ENCODE measurements at regions not wholly inside any gene's neighbourhood (a gene's known extent, or its start where the extent isn't known, plus 50 kb on each side); places are given as distances from the start of the nearest gene placed in this dataset.

DNA sequence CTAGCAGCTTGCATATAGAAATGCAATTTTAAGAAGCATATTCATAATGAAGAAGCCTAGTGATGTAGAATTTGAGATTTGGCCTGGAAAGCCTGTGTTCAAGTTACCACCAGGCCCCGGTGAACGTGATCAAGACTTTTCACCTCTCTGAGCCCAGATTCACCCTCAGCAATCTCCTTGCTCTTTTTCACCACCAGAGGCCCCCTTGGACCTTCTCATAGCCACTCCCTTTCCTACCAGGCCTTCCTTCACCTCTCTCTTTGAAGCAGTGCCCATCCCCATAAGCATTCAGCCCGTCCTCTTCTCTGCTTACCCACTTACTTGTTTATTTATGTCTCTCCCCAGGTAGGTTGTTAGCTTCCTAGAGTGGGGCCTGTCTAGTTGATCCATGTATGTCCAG is 1280.9 kb downstream of the AACS start:
- no peak for FAIRE-seq

DNA sequence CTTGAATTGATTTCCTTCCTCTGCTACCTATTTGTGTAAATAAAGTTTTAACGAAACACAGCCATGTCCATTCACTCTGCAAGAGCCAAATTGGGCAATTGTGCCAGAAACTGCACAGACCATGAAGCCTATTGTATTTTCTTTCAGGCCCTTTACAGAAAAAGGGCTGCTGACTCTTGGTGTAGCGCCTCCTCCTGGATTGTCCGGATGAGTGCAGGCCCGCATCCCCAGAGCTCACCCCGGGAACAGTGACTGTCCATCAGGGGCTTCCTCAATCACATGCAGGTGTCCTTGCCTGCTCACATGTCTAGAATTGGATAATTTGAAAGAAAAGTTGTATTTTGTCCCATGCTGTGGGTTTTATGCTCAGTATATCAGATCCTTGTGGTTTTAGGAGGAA is 1282.2 kb downstream of the AACS start:
- FAIRE-seq = no peak

DNA sequence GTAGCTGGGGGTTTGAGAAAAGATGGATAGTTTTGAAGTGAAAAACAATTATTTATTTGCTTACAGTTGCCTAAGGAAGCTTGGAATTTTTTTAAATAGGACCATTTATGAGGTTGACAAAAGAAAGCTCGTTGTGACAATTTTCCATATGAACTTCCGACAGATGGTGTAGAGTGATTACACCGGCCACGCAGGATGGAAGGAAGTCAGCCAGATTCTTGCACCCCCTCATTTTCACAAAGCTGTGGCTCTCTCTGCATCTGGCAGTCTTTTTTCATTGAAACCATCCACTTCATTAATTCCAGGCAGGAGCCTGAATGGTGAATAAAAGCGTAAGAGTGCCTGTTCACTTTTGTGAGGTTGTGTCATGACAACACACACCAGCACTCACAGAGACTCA is 1284.1 kb downstream of the AACS start:
- no peak for FAIRE-seq

DNA sequence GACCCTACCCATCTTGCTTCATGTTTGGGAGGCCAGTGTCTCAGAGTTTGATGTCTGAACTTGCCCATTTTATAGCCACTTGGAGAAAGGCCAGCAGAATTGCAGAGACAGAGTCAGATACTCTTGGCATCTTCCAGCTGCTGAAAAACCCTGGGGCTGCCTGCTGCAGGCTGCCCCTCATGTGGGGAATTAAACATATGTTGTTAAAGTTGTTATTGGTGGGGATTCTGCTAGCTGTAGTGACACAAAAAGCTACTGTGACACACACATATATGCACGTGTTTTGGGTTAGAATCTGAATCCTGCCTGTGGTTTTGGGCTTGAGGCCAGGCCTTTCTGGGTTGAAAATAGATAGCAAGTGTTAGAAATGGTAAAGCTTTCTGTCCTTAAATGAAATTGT is 1288.4 kb downstream of the AACS start:
- FAIRE-seq = no peak

DNA sequence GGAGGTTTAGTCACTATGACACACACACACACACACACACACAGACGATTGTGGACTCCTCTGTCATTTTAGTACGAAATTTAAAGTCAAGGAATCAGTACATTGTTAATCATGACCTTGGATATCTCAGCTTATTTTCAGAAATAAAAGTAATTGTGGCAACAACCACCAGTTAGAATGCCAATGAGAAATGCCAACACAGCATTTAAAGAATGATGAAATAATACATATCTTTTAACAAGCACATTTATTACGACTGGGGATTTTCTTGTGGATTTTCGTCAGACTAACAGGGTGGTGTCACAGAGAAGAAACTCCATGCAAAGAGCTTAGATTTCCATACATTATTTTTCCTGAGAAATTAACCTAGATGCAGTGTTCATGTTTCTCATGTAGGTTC is 1289.4 kb downstream of the AACS start:
- no peak for FAIRE-seq

DNA sequence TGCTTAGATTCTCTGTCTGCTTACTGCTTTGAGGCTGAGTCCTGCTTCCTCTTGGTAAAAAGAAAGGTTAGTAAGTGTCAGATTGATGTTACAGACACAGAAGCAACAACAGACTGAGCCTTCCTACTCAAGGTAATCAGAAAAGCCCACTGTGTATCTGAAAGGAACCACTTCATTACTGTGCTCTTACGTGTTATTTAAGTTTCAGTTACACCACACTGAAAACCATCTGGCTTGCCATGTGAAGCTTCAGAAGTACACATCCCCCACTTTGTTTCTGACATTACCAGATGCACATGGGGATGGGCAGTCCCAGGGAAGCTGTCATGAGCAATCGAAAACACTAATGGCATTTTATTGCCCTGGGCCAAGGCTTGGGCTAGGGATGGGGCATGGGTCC is 1290.1 kb downstream of the AACS start:
- no peak for FAIRE-seq

DNA sequence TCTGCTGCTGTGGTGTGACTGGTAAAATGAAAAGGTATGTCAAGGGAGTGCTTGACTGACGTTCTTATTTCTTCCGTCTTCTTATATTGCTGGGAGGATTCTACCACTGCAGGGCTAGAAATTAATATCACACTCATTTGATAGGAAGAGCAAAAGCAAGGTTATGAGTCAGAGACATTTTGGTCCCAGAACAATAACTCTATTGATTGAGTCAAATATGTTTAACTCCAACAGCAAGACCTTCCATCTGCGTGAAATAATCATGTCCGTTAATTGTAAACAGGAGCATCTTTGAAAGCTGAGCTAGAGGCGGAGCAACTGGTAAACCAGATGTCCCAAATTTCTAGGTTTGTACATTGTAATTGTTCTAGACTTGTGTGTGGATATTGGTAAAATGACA is 1293.6 kb downstream of the AACS start:
- no peak for FAIRE-seq

DNA sequence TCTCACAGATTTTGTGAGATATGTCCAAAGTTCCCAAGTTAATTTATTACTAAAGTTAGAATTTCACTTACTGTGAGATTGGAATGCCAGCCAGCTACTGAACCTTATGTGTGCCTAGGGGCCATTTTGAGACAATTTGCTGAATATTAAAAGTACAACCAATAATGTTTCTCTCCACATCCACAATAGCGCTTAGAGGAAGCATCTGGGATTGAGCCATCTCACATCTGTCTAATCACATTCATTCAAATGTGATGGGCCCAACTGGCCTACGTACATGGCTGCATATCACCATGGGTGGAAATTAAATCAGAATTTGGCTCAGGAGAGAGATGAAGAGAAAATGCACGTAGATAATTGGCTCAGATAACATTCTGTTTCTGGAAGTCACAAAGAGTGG is 1294.0 kb downstream of the AACS start:
- FAIRE-seq = no peak

DNA sequence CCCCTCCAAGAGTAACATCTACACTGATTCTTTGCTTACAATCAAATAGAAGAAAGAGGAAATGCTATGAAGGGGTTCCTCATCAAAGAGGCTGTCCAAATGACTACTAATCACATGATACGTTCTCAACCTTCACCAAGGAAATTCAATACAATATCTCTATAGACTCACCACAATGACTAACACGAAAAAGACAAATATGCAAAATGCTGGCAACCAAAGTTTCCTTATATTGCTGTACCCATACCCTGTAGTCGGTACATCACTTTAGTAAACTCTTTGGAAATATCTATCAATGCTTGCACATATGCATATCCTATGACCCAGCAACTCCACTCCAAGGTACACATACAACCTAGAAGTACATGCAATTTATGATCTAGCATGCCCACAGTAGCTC is 1296.6 kb downstream of the AACS start:
- FAIRE-seq = no peak

DNA sequence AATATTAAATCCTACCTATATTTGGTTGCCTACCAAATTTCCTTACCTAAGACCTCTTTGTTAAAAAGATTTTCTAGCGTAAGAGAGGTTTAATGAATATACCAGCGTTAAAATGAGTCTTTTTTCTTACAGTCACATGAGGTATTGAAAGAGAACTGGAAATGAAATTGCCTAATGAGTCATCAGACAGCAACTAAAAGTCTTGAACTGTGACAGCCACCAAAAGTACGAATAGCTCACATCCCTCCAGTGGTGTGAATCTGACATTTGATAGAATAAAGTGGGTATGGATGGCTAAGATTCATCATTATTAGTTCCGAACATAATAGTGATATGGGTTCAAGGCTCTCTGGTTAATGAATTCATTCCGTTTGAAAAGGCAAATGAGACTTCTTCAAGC is 1297.3 kb downstream of the AACS start:
- no peak for FAIRE-seq

DNA sequence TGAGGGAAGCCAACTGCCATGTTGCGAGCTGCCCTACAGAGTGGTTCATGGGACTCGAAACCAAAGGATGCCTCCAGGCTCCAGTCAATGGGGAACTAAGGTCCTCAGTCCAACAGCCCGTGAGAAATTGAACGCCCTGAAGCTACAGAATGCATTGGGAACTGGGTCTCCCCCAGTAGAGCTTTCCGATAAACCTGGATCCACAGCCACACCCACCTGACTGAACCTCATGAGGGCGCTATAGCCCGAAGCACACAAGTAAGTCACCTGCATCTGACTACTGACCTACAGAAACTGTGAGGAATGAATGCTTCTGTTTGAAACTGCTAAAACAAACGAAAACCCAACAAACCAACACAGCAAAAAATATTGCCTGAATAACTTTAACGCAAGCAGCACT is 1297.7 kb downstream of the AACS start:
- no peak for FAIRE-seq

DNA sequence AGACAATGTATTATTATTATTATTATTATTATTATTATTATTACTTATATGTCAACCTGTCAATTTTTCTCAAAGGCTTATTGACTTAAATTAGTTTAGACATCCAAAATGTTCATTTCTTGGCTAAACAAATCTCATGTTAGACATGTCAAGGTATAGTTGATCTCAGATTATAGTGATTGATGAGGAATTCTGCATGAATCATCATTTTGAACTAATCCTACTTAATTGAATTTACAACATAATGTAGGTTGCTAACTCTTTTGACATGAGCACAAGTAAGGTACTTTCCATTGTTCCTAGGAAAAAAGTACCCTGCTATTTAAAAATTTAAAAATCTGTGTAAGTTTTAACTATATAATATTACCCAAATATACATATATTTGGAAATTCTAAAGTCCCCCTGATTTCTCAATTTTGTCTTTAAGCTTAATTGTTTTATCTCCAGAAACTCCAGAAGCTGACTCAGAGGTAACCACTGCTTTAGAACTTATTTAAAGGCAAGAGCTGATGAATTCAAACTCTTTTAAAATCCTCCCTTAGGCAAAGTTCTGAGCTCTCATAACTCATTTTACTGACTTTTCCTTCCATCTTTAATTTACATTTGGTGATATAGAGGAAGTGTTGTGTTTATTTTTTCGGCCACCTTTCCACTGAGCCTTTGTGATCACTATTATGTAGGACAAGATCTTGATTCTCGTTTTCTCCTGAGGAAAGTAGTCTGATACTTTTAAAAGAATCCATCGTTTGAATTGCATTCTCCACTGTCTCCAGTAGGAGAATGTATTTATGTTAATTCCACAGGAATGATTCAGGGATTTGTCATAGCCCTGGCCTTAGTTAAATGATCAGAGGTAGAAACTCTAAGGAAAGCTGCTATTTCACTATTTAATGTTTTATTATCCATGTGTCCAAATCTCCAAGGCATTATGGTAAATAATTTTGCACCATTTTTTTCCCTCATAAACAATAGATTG is 1304.5 kb downstream of the AACS start:
- FAIRE-seq = no peak

DNA sequence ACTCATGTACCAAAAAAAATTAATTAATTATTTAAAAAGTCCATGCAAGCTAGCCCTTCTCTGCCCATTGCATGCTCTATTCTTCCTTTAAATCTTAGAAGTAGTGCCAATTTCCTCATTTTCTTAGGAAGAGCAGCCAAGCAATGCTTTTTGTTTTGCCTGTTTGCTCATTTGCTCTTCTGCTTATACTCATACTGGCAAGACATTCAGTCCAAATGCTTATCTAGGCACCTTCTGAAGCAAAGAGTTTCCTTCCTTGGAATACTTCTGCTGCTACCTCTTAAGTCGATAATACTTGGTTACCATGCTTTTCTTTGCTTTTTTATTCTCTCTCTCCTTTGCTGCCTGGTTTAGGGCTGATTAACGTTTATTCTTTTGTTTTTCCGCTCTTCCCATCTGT is 1318.3 kb downstream of the AACS start:
- no peak for FAIRE-seq

DNA sequence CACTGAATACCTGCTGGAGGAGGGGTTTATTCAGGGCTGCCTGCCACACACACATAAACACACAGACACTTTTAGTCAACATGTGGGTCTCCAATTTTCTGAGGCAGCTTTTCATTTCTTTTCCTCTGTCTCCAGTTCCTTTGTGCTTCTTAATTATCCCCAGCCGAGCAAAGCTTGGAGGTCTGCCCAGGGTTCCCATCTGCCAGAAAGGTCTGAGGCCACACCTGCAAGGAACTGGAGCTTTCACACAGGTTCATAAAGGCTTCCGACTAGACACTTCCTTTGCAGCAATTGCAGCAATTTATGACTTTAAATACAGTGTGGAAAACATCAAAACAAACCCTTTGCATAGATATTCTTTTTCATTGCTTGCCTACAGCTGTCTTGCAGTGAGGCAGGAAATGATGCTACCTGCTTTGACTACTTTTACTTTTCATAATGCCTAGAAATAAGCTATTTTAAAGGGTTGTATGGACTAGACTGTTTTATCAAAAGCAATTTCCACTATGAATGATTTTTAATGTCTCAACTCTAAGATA is 1318.9 kb downstream of the AACS start:
- no peak for FAIRE-seq

DNA sequence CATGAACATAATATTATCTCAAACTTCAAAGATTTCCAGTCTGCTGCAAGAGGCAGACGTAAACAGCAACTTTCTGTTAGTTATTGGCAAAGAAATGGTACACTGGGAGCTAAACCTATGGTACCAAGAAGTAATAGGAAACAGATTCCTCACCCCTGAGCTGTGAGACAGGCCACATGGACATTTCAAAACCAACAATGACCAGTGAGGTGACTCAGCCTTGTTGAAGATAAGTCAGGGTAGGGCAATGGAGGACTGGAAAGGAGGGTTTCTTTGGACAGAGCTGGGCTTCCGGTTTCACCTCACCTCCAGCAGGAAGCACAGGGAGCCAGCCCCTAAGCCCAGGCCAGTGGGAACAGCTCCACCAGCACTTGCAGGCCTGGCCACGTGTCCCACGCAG is 1320.5 kb downstream of the AACS start:
- FAIRE-seq = no peak

DNA sequence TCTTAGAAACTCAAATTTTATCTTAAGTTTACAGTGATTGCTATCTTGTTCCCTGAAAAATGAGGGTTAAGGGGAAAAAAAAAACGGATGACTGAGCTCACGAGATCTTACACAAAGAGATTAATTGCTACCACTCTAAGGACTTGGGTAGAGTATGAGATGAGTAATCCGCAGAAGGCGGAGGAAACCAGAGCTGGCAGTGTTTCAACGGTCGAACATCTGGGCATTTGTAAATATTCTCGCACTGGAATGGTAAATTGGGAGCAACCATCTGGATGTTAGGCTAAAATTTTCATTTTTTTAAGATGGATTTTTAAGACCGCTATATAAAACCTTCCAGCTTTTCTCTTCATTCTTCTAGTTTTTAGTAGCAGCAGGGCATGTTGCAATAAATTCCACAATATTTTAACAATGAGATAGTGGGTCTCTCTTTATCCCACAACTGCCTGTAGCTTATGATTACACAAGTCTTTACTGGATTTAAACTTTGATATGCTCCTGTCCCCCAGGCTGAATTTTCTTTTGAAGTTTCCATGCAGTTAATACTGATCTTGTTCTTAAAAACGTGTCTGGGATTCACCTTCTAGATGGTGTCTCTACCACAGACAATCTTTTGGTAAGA is 1324.1 kb downstream of the AACS start:
- no peak for FAIRE-seq

DNA sequence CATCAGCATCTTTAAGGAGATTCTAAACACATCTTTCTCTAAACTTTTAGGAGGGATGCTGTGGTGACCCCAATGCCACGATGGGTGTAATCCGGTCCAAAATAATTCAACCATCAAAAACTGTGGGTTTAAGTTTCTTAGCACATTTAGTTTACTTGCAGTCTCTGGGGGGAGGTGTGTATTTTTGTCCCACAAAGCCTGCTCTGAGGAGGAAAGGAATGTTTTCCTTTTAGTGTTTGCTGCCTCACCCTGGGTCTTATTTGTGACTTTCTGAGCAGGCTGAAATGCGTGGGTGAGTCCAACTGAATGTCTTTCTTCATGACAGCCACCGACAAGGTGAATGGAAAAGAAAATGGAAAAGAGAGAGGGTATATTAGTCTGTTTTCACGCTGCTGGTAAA is 1324.7 kb downstream of the AACS start:
- no peak for FAIRE-seq

DNA sequence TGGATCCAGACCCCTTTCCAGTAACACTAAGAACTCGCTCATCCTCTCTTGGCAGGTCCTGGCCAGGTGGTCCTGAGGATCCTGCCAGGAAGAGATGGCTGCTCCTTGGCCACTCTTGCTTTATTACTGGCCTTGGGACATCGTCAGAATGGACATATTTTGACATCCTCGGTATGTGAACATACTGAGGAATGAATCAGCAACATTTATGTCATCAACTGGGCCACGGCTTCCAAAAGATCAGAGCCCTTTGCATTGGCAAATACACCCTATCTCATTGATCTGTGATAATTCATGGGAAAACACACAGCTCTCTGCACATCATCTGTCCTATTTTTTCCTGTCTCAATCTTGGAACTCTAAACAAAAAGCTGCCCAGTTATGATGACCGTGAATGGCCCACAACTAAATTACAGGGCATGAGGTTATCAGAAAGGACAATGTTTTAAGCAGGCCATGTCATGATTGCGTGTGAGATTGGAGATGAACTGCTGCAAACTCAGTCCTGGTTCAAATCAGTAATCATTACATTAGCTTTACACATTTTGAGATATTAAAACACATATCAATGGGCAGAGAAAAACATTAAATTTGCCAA is 1325.8 kb downstream of the AACS start:
- FAIRE-seq = no peak

DNA sequence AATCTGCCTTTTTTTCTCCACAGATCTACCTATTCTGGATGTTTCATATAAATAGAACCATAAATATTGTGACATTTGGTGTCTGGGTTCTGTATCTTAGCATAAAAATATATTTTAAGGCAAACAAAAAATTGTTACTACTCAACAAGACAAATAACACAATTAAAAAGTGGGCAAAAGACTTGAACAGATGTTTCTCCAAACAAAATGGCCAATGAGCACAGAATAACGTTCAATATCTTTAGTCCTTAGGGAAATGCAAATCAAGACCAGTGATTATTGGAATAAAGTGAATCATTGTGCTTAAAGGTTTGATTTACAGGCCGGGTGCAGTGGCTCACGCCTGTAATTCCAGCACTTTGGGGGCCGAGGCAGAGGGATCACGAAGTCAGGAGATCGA is 1331.3 kb downstream of the AACS start:
- no peak for FAIRE-seq

DNA sequence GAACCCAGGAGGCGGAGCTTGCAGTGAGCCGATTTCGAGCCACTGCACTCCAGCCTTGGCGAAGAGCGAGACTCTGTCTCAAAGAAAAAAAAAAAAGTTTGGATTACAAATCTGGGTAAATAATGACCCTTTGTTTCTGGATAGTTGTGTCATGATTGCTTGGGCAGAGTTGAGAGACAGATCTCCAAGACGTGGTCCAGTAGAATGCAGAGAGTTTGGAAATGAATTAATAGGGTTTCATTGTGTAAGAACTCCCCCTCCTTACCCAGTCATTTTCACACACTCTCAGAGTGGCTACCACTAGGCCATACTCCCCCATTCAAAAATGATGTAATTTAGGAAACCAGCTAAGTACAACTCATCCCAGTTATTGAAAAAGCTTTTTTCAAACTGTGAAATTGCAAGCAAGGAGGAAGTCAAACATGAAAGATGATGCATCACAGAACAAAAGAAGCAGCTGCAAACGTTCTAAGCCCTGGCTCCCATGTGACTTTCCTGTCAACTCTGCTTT is 1331.9 kb downstream of the AACS start:
- FAIRE-seq = no peak

DNA sequence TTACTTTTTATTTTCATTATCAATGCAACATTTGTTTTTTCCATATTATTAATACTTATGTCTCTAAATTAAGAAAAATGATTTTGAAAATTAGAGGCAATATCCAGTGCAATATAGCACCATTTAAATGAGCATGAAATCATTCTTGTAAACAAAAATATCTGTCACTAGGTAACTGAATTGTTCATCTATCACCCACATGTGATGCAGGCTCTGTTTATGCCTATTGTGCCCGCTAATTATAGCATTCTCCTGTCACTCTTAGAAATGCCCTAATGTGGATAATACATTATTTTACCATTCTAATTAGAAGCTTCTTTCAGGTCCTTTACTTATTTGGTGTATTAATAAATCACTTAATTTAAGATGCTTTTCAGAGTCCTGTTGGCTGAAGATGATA is 1332.4 kb downstream of the AACS start:
- no peak for FAIRE-seq

DNA sequence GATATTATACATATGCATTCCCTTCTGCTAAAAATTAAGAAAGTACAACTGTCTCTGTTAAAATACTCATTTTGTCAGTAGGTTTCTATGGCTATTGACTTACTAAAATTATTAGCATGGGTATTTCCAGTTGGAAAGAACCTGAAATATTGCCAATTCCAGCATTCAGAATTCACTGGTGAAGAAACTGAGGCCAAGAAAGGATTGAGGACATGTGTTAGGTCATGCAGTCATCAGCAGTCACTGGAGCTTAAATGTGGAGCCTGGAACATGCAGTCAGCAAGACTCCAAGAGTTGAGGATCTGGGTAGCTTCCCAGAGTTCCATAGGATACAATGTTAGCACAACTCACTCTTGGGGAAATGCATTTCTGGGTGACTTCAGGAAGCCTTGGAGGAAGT is 1335.6 kb downstream of the AACS start:
- no peak for FAIRE-seq

DNA sequence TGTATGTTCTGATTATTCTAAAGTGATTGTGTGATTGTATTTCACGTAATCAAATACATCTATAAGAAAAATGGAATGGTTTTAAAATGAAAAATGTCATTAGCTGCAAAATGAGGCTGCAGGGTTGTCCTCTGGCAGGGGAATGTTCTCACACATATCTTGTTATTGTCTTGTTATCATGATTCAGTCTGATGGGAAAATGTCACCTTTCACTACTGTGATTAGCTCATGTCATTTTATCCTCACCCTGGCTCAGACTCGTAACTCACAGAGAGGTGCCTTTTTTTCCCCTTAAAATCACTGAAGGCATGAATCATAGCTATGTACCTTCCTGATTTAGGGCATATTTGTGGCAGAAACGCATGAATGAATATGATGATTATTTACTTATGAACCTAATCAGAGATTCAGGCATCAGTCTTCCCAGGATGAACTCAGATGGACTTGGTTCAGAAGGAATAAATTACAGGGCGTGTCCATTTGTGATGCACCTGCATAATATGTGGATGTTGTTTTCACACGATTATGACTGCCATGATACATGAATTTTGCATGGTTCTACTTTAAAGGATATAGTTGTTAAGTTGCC is 1339.2 kb downstream of the AACS start:
- FAIRE-seq = no peak

Measured in colon (tissue), 2 donors.